Middle frontal gyrus (tissue), 1 donor: ENCODE measurements at regions not wholly inside any gene's neighbourhood (a gene's known extent, or its start where the extent isn't known, plus 50 kb on each side); places are given as distances from the start of the nearest gene placed in this dataset.
"Not testable (repeated sequence)": the region's sequence is repeated elsewhere in the genome, so short reads cannot be mapped to it uniquely, and the experiment has no call there.

Source experiments
- DNase-seq: peaks from one replicate; pipeline ENCODE4 v3.0.0-alpha.2; 2015; ENCODE audit warnings: low spot score; ENCODE audit errors: extremely low spot score

- DNase-seq = no peak
Measured at GRCh38 chr2:239833269-239834109, 191.7 kb downstream of the NDUFA10 start.

DNA sequence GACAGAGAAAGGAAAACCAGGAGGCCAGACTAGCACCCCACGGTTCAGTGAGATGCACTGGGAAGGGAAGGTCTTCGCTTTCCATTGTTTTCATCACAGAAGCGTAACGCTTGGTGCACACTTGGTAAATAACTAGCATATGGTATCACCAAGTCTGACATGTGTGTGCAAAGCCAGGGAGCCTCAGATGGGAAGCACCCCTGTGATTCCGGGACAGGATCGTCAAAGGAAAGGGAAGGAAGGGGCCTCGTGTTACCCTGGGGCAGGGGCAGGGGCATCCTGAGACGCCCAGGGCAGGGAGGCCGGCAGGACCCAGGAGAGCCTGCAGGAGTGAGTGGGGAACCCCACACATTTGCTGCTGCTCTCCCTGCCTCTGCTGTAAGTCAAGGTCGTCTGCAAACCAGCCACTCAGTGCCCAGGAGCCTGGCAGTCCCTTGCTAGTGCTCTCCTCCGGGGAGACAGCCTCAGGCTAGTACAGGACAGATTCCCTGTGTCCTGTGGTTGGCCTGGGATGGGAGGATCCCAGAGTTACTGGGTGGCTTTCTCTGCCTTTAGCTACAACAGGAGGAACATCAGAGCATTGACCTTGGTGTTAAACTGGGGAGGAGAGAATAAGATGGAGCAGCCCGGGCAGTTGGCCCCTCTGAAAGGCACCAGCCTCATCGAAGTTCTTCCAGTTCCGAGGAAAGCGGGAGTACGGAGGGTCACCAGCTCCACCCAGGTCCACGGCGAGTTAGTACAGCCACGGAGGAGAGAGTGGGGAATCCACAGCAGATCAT, 192.5 kb downstream of the NDUFA10 start:
- DNase-seq = no peak

- DNase-seq = no peak
Measured at GRCh38 chr2:239831861-239832489, 193.2 kb downstream of the NDUFA10 start.

DNA sequence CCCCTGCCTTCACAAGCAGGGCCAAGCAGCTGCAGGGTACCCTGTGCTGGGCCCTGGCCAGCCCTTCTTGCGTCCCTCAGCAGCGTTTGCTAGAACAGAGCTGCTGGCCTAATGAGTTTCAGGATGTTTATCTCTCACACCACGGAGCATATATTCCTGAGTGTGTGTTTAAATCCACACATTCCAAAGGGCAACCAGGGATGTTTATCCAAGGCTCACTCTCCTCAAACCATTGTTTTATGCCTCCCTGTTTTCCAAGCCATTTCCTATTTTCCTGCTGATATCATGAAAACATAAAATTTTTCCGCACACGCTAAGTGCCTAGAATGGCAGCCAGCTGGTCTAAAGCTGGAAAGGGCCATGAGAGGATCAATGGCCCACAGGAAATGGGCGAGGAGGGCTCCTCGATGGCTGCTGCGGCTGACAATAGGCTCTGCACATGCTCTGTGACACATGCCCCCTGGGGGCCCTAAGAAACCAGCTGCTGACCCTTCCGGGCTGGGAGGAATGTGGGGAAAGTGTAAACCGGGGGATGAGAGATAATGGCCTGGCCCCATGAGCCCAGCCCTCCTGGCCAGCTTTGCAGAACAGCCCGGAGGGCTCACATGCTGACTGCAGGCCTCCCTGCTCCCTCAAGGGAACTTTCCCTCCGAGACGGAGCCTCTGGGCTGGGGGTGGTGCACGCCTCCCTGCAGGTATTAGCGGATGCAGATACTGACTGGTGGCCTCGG, 194.0 kb downstream of the NDUFA10 start:
- DNase-seq = no peak

GRCh38 chr2:239830121-239831000, 194.8 kb downstream of the NDUFA10 start:
- DNase-seq = no peak

- no peak for DNase-seq
Measured at GRCh38 chr2:239829326-239829725, 195.8 kb downstream of the NDUFA10 start.

DNA sequence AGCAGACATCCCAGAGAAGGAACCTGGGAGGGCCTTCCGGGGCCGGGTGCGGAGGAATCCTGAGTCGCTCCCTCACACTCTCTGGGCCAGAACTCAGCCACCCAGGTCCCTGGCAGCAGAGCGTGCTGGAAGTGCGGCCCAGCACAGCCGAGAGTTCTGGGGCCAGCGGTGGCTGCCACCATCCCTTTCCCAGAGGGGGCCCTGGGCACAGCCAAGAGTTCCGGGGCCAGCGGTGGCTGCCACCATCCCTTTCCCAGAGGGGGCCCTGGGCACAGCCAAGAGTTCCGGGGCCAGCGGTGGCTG, 196.2 kb downstream of the NDUFA10 start:
- not testable (repeated sequence) for DNase-seq

GRCh38 chr2:239828192-239828972, 196.8 kb downstream of the NDUFA10 start:
- DNase-seq = no peak

GRCh38 chr2:239827523-239827890, 197.6 kb downstream of the NDUFA10 start:
- DNase-seq = no peak

- no peak for DNase-seq
Measured at GRCh38 chr2:239826786-239827522, 198.2 kb downstream of the NDUFA10 start.

GRCh38 chr2:239826376-239826775, 198.8 kb downstream of the NDUFA10 start:
- DNase-seq = no peak

DNA sequence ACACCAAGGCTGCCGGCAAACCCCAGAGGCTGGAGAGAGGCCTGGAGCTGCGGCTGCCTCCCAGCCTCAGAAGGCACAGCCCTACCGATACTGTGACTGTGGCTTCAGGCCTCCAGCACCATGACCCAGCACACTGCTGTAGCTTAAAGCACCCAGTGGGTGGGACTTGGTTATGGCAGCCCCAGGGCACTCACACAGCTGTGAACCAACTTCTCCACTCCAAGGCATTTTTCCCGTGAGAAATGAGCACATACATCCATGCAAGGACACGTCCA, 199.5 kb downstream of the NDUFA10 start:
- no peak for DNase-seq

GRCh38 chr2:239824866-239825704, 200.1 kb downstream of the NDUFA10 start:
- no peak for DNase-seq

DNA sequence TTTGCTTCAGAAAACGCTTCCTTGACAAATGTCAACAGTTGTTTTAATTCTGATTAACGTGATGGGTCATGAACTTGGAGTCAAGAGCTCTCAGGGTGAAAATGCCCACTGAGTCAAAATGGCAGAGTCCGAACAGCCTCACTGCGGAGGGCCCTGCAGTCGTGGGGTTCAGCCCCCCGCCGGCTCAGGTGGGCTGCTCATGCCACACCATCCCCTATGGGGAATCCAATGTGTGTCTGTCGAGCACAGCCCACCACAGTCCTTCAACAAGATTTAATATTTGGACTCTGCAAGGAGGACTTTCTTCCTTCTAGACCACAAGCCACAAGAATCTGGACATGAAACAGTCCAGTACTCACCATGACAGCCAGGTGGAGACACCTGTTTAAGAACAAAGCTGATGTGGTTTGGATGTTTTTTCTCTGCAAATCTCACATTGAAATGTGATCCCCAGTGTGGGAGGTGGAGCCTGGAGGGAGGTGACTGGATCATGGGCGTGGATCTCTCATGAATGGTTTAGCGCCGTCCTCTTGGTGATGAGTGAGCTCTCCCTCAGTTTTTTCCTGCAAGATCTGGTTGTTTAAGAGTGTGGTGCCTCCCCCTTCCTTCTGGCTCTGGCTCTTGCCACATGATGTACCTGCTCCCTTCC, 201.0 kb downstream of the NDUFA10 start:
- no peak for DNase-seq

DNA sequence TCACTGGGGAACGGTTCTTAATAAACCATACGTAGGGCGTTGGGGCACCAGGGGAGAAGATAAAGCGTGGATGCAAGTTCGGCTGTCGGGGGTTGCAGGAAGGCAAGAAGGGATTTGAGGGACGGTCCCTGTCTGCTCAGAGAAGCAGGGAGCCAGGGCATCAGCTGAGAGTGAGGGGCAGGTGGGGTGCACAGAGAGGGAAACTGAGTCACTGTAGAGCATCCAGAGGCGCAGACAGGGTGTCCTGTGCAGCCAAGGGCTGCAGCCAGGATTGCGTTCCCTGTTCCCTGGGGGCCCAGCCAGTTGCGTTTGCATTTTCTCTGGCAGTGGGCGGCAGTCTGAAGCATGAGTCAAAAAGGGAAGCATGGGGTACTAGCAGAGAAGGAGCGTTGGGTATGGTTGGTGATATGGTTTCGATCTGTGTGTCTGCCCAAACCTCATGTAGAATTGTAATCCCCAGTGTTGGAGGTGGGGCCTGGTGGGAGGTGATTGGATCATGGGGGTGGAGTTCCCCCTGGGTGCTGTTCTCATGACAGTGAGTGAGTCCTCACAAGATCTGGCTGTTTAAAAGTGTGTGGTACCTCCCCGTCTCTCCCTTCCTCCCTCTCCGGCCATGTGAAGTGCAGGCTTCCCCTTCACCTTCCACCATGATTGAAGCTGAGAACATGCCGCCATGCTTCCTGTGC, 202.9 kb downstream of the NDUFA10 start:
- no peak for DNase-seq

DNA sequence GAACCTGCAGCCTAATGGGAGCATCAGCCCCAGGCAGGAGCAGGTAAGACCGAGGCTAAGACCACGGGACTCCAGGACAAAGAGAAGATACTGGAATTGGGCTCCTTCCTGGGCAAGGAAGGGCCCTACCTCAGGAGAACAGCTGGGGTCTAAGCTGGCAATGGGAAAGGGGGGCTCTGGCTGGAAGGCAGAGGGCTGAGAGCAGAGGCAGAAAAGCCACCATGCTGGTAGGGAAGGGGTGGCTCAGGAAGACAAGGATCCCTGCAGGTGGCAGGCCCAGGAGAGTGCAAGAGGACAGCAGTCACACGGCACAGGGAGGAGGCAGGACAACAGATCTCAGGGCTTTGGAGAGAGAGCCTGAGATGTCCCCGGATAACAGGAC, 203.5 kb downstream of the NDUFA10 start:
- no peak for DNase-seq

GRCh38 chr2:239820836-239821693, 204.1 kb downstream of the NDUFA10 start:
- no peak for DNase-seq
